HG03066 (cell line): ENCODE measurements at regions not wholly inside any gene's neighbourhood (a gene's known extent, or its start where the extent isn't known, plus 50 kb on each side); places are given as distances from the start of the nearest gene placed in this dataset.
"Not testable (repeated sequence)": the region's sequence is repeated elsewhere in the genome, so short reads cannot be mapped to it uniquely, and the experiment has no call there.

Source experiments
- ATAC-seq: cut with Tn5 transposase; IDR thresholded peaks from one replicate; pipeline ENCODE4 v1.9.1; 2021; ENCODE audit warnings: low read depth; ENCODE audit not compliant: unreplicated experiment

DNA sequence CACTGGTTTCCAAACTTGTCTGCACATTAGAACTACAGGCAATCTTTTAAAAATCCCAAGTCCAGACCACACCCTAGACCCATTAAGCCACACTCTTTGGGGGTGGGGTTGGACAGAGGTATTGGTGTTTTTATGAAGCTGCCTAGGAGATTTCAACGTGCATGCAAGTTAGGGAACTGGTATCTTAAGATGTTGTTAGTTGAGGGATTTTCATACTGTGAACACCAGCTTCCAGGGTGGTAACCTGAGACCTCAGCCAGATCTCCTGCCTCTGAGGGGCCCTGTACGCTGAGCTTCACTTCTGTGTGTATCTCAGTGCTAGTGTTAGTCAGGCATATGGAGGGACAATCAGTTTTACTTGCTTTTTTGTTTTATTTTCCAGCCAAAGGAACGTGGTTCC lies 138.0 kb downstream of the UTRN start:
- no peak for ATAC-seq

DNA sequence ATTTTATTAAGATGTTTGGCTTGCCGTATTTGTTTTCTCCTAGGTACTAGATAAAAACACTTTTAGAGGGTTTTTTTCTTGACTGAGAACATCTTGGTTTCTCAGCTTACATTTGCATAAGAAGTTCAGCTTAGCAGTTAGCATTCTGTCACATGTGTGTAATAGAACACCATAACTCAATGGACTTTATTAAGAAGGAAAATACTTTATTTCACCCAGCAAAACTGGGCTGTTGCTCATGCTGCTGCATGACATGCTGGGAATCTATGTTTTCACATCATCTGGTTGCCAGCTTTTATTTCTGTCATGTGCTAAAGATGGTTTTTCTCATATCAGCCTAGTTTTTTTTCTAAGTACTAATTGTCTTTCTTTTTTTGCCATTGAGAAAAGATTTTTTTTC lies 144.6 kb downstream of the UTRN start:
- no peak for ATAC-seq

DNA sequence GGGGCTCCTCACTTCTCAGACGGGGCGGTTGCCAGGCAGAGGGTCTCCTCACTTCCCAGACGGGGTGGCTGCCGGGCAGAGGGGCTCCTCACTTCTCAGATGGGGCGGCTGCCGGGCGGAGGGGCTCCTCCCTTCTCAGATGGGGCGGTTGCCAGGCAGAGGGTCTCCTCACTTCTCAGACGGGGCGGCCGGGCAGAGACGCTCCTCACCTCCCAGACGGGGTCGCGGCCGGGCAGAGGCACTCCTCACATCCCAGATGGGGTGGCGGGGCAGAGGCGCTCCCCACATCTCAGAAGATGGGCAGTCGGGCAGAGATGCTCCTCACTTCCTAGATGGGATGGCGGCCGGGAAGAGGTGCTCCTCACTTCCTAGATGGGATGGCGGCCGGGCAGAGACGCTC lies 148.3 kb downstream of the UTRN start:
- not testable (repeated sequence) for ATAC-seq

DNA sequence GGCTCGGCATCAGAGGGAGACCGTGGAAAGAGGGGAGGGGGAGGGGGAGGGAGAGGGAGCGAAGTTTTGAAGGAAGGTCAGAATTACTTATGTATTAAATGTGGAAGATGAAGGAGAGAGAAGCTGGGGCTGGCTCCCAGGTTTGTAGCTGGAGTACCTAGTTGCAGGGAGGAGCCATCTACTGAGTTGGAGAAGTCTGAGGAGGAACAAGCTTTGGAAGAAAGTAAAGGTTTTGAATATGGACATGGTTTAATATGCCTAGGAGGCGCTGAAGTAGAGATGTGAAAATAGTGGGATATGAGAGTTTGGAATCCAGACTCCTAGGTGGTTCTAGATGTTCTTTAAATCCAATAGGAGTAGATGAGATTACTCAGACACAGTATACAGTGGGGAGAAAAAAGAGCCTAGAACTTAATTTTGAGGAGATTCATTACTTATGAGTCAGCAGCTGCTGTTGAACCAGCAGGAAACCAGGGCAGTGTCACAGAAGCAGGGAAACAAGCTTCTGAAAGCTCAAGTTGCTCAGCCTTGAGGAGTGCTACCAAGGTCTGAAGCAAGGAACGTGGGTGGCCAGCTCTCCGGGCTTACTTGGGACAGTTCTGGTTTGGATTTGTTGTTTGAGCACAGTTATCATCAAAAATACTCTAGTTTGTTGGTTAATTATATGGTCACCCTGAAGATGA lies 149.3 kb downstream of the UTRN start:
- no peak for ATAC-seq

DNA sequence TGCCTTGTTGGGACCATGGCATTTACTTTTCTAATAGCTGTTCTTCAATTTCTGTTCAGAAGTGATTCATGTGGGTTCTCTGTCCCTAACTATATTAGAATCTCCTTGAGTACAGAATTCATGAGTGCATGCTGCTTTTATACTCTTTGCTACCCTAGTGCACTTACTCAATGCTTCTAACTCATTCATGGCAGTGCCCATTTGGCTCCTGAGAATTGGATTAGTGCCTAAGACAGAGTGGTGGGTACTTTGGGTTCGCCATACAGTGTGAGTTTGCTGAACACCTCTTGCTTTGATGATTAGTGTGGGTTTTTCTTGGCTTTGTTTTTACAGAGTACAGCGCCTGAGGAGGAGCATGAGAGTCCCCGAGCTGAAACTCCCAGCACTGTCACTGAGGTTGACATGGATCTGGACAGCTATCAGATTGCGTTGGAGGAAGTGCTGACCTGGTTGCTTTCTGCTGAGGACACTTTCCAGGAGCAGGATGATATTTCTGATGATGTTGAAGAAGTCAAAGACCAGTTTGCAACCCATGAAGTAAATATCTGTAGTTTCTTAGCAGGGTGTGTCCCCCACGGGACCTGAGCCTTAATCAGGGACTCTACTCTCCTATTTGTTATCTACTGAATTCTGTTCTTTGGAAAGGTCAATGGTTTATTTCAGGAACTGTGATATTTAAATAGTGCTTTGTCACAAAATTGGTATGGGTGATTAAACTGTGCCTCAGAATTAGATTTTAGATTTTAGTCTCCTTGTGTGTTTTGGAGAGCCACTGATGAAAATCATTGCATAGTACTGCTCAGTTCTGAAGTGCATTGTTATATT lies 150.7 kb downstream of the UTRN start:
- ATAC-seq = no peak

DNA sequence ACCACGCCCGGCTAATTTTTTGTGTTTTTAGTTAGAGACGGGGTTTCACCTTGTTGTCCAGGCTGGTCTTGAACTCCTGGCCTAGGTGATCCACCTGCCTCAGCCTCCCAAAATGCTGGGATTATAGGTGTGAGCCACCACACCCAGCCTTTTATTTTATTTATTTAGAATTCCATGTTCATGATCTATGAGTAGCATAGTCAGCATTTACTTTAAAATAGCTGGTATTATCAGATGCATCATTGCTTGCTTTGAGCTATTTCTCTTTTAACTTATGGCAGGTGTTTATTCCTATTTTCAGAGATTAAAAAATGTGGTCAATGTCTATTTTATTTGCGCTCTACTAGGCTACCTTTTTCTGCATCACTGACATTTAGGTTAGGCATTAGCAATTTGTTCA lies 152.0 kb downstream of the UTRN start:
- ATAC-seq = no peak

DNA sequence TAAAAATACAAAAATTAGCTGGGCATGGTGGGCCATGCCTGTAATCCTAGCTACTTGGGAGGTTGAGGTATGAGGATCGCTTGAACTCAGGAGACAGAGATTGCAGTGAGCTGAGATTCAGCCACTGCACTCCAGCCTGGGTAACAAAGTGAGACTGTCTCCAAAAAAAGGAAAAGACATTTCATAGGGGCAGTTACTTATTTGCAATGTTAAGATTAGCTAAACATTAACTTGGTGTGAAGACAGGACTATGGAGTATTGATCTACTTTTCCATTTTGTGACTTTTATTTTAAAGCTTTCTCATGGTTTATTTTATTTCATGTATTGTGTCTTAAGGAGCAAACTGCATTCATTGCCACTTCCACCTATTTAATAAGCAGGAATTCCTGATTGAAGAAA lies 153.0 kb downstream of the UTRN start:
- ATAC-seq = no peak

DNA sequence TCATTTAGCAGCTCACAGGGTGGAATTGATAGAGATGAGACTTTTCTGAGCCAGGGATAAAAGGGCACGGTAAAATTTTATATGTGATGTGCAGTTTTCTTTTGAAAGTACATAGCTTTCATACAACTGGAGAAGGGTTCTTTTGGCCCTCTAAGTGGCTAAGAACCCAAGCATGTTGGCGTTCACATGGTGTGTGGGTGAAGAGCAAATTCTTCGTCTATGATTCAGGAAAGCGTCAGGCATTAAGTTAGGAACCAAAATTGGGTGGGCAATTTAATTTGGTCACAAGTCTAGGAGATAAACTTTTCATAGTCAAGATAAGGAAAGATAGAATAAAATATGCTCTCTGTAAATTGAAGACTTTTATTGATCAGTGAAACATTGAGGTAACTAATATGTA lies 153.9 kb downstream of the UTRN start:
- ATAC-seq = no peak

DNA sequence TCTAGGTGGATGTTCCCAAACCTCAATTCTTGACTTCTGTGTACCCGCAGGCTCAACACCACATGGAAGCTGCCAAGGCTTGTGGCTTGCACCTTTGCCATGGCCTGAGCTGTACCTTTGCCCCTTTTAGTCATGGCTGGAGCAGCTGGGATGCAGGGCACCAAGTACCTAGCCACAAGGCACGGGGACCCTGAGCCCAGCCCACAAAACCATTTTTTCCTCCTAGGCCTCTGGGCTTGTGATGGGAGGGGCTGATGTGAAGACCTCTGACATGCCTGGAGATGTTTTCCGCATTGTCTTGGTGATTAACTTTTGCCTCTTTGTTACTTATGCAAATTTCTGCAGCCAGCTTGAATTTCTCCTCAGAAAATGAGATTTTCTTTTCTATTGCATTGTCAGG lies 156.7 kb downstream of the UTRN start:
- ATAC-seq = not testable (repeated sequence)

DNA sequence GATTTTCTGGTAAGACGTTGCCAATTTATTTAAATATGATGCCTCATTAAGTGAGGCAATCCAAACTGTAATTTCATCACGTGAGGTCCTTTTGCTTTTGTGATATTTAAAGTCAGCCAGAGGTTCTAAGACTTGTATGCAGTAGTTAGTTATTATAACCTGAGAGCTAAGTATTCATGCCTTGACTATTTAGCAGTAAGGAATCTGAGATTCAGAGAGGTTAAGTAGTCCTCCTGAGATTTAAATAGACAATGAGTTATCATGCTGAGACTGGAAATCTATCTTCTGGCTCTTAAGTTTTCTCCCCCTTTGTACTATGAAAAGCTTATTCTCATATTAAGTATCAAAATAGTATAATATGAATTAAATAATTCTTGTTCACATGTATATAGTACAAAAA lies 158.0 kb downstream of the UTRN start:
- ATAC-seq = no peak

DNA sequence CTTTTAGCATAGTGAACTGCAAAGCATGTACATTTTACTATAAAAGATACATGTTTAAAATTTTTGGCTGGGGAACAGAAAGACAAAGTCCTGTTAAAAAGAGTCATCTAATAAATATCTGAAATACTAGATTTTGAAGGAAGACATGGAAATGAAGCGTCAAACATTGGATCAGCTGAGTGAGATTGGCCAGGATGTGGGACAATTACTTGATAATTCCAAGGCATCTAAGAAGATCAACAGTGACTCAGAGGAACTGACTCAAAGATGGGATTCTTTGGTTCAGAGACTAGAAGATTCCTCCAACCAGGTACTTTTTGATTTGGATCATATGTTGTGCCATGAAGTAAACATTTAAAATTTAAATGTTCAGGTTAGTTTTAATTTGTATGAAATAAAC lies 162.3 kb downstream of the UTRN start:
- ATAC-seq = no peak

DNA sequence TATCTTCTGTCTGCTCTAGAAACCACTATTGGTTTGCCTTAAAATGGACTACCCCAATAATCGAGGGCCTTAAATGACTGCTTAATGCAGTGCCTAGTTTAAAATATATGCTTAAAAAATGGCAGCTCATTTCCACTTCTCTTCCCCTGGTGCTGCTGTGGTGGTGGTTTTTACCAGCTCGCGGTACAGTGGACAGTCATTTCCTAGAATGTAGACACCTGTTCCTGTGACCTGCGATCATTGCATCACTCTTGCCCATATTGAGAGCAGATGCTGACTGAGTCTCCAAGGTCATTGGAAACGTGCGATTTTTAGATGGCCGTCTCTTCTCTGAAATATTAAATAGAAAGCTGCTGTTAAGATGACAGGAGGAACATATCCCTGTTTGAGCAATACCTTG lies 164.1 kb downstream of the UTRN start:
- no peak for ATAC-seq

DNA sequence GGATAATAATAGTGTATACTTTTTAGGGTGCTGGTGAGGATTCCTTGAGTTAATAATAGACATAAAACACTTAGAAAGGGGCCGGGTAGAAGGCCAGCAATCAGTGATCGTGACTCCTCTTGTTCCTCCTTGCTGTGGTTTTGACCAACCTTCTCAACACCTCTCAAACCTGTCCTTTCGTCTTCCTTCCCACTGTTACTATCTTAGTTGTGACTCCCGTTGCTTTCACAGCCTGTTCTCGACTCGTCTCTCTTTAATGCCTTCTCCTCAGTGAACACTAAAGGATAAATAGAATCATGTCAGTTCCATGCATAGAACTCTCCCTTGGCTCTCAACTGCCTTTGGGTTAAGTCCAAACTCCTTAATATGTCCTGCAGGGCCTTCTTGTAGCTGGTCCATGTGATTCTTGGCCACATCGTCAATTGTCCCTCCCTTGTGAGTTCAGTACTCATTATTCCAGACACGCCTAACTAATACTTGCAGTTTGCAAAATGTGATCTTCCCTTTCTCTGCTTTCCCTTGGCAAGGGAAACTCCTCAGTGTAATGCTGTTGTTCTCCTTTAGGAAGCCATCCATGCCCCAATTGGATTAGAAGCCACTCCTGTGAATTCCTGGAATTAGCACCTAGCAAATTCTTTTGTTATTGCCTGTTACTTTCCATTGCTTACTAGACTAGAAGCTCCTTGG lies 164.9 kb downstream of the UTRN start:
- ATAC-seq = no peak

DNA sequence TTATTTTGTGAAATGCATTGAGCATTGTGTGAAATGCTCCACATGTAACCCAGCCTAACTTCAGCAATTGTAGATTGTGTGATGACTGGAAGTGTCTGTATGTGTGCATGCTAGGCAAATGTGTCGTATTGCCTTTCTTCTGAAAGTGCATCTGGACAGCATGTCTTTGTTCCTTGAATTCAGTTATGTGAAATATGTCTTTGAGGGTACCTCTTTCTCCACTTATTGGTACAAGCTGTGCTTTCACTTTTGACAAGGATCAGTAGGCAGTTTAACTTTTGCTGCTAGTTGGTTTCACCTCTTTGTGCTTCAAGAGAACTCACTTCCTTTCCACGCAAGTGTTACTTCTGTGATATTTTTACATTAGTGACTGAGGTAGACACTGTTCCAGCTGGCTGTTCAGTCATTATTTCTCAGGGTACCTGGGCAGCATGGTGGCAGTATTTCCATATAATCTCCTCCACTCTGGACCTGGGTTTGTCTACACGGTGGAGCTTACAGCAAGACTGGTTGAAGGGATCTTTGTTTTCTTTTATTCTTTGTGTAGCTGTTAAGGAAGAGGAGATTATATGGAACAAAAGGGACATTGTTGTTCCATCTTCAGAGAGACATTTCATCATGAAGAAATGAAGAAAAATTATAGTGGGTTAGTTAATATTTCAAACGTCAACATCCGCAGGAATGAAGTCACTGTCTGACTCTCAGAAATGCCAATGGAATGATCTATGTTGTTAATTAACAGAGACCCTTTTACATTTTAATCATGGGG lies 175.4 kb downstream of the UTRN start:
- ATAC-seq = peak; percentile 95

DNA sequence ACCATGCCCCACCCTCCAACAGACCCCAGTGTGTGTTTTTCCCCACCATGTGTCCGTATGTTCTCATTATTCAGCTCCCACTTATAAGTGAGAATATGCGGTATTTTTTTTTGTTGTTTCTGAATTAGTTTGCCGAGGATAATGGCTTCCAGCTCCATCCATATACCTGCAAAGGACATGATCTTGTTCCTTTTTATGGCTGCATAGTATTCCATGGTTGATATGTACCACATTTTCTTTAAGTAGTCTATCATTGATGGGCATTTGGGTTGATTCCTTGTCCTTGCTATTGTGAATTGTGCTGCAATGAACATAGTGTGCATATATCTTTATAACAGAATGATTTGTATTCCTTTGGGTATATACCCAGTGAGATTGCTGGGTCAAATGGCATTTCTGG lies 176.9 kb downstream of the UTRN start:
- no peak for ATAC-seq

DNA sequence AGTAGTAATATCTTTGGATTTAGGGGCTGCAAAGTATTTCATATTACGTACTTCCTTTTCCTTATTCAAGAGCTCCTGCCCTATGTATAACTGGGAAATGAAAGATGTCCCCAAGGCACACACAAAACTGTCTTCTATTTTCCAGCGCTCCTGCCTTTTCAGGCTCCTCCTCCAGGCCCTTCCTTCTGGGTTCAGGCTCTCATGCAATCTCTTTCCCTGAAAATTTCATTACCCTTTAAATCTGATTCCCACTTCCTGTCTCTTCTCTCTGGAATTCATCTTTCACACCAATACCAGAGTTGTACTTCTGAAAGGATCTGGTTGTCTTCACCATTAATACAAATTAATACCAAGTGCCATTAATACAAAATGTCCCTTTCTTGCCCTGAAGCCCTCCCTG lies 181.6 kb downstream of the UTRN start:
- ATAC-seq = no peak

DNA sequence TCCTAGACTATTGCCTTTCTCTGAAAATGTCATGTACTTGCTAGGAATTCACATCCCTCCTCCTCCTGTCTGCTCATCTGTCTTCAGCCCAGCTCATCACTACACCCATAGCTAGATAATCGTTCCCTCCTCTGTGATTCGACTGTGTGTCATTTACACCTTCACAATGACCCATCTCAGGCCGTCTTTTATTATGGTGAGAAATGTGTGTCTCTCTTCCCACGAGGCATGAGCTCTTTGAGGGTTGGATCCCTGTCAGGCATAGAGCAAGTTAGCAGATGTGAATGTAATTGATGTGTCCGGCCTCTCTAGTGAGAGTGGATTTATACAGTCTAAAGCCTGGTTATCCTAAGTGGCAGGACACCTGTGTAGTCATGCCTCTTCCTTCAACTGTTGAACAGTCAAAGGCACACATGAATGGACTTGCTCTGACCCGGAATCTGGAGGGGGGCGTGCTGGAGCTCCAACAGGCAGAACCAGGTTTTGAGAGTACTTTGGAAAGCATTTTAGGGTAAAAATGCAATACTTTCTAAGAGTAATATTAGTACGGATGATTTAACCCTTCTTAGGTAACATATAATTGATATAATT lies 182.1 kb downstream of the UTRN start:
- no peak for ATAC-seq

DNA sequence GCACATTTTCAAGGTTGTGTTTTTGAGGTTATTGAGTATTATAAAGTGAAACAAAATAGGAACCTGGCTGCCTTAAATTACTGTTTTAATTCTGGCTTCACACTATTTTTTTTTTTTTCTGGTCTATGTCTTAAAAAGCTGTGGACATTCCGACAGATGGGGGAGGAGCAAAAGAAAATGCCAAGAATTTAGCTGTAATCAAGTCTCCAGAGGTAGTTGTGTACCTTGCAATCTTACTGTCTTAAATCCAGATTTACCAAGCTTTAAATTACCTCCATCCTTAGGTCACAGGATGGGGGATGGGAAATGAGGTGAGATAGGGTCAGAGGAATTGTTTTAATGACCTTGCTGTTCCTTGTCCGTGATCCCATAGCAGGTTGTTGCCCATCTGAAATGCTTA lies 182.8 kb downstream of the UTRN start:
- no peak for ATAC-seq

DNA sequence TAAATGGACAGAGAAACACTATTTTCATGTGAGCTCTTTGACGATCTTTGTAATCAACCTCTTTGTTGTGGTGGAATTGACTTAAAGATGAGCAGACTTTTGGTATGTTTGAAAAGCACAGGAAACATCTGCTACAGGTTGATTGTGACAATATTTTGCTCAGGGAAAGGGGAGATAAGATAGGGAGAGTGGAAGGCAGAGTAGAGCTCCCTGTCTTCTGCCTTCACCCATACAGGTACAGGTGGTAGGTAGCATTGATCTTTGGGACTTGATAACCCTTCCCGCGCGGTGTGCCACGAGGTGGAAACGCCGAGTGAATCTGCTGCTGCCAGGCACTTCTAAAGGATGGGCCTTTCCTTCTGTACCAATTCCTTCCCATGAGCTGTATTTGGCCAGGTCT lies 183.6 kb downstream of the UTRN start:
- ATAC-seq = no peak

DNA sequence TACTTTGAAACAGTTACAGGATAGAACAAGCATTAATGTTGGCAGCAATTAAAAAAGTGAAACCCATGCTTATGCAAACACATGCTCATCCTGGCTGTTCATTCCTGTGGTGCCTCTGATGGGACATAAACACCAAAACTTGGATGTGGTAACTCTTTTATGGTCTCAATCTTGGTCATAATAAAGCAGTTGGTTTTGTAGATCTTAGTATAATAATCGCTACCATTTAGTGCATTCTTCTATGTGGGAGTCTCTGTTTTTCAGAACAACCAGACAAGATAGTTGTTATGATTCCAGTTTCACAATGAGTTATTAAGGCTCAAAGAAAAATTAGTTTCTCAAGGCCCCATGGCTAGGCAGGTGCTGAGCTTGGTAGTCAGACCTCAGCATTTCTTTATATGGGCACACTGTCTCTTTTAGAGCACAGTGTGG lies 184.0 kb downstream of the UTRN start:
- ATAC-seq = peak; percentile 89

DNA sequence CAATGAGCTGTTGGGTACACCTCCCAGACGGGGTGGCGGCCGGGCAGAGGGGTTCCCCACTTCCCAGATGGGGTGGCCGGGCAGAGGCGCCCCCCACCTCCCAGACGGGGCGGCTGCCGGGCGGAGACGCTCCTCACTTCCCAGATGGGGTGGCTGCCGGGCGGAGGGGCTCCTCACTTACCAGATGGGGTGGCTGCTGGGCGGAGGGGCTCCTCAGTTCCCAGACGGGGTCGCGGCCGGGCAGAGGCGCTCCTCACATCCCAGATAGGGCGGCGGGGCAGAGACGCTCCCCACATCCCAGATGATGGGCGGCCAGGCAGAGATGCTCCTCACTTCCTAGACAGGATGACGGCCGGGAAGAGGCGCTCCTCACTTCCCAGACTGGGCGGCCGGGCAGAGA lies 185.1 kb downstream of the UTRN start:
- ATAC-seq = not testable (repeated sequence)
